Heart left ventricle (tissue), 16 donors: ENCODE measurements at regions not wholly inside any gene's neighbourhood (a gene's known extent, or its start where the extent isn't known, plus 50 kb on each side); places are given as distances from the start of the nearest gene placed in this dataset.

ENCODE experiments used
- ATAC-seq, 4 donors: fragments of 200-7000 bp; cut with Tn5 transposase; one replicate each; pipeline ENCODE4 v1.9.1; 2020 to 2022; ENCODE audit warnings: moderate library complexity in 4 of 4, mild to moderate bottlenecking in 3 of 4, moderate number of reproducible peaks in 1 of 4
- DNase-seq, 5 donors: peaks; one replicate each; pipeline ENCODE4 v3.0.0-alpha.2; 2020
- H3K27ac ChIP-seq, 12 donors: fragments of 200-600 bp; sonication (generic) in 4 of 12; one replicate each; pipeline versions ENCODE4 v1.5.0 to v1.8.0; 2016 to 2022; ENCODE audit warnings: mild to moderate bottlenecking in 2 of 12
- H3K27me3 ChIP-seq, 9 donors: fragments of 200-600 bp; sonication (generic) in 2 of 9; one replicate each; pipeline versions ENCODE4 v1.5.1 to v1.8.0; 2016 to 2022; ENCODE audit warnings: mild to moderate bottlenecking in 3 of 9
- H3K36me3 ChIP-seq, 9 donors: fragments of 200-600 bp; sonication (generic) in 2 of 9; one replicate each; pipeline versions ENCODE4 v1.5.0 to v1.8.0; 2018 to 2022; ENCODE audit warnings: mild to moderate bottlenecking in 2 of 9
- H3K4me1 ChIP-seq, 12 donors: fragments of 200-600 bp; sonication (generic) in 4 of 12; one replicate each; pipeline versions ENCODE4 v1.5.0 to v1.8.0; 2016 to 2022; ENCODE audit warnings: mild to moderate bottlenecking in 3 of 12
- H3K4me3 ChIP-seq, 12 donors: fragments of 200-600 bp; sonication (generic) in 4 of 12; one replicate each; pipeline versions ENCODE4 v1.5.0 to v1.8.0; 2017 to 2022; ENCODE audit warnings: mild to moderate bottlenecking in 9 of 12, moderate library complexity in 4 of 12
- H3K9me3 ChIP-seq, 12 donors: fragments of 200-600 bp; sonication (generic) in 4 of 12; one replicate each; pipeline versions ENCODE4 v1.5.0 to v1.8.0; 2016 to 2022; ENCODE audit warnings: mild to moderate bottlenecking in 1 of 12
- CTCF ChIP-seq, 12 donors: fragments of 200-600 bp; sonication (generic) in 4 of 12; IDR thresholded peaks; one replicate each; pipeline versions ENCODE4 v1.5.0 to v1.8.0; 2018 to 2022; ENCODE audit warnings: antibody characterized with exemption in 12 of 12, mild to moderate bottlenecking in 5 of 12
- POLR2A ChIP-seq, 2 donors: fragments of 450-650 bp; IDR thresholded peaks; one replicate each; pipeline ENCODE4 v1.6.1; 2017; ENCODE audit warnings: antibody characterized with exemption in 2 of 2, mild to moderate bottlenecking in 2 of 2, moderate library complexity in 2 of 2
- WGBS, 4 donors: extraction: QIAGEN DNeasy Blood & Tissue Kit in 2 of 4; methylation state at CpG; one replicate each; pipeline versions ENCODE4 v1.1.5 to v1.1.7; 2013 to 2018; 5-methylcytosine and 5-hydroxymethylcytosine counted together
- intact Hi-C, 10 donors: fragments of 100-400 bp; cut with DNase I; formaldehyde crosslinking; loops; one replicate each; pipeline versions ENCODE4 v1.11.1 to v1.14.2; 2022
- donor health status: ischemic (EF 13 %, LVEDD 7.1; RV severe dilation, severe dysfunction).
- donor health status: healthy with polysubstance abuse.
- donor health status: DM: no; HTN: yes; CAD: no.
- donor health status: DM: no; HTN: no; CAD: no.
- donor health status: ischemic (EF 25% LVEDD 6.9; RV normal size, moderate dysfunction).
- donor health status: ischemic (EF 25% LVEDD 5.7; RV mildly dilated, moderate dysfunction).
- donor health status: healthy.
- donor health status: DM: yes; HTN: yes; CAD: no.
- donor health status: ischemic (EF 35%, LVEDD 5.7; RV mildly dilated, moderate dysfunction).
- donor health status: nonischemic (EF 11% LVEDD 7.7; RV severe dilation, severe dysfunction).
- donor health status: DM: yes; HTN: yes; CAD: no.
- donor health status: PGD.
- donor health status: ischemic (EF 29% LVEDD 5.4; RV normal size, mild dysfunction).
- donor health status: nonischemic (EF 23%, LVEDD 6.1; RV moderate dilation, normal function).

DNA sequence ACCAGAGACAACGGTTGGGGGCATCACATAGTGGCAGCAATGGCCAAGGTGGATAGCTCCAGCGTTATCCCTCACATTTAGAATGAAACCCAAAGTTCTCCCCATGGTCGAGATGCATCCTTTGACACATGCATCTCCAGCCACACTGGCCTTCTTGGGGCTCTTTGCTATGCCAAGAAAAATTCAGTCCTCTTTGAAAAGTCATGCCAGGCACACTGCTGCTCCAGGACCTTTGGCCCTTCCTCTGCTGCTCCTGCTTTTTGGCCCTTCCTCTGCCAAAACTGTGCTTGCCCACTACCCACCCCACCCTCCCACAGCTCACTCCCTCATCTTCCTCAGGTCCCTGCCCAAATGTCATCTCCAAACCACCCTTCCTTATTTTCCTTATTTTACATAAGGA, 106.4 kb downstream of the C1orf94 start:
- DNase-seq: no peak
- Histone ChIP-seq H3K36me3 (no peaks in the 10 kb centered on the region), H3K4me1 (no peaks in the 10 kb centered on the region), H3K9me3 (peaks cover 0 to 5% (median 0%) of the 10 kb centered on the region in 12 donors), H3K27ac (no peak overlapping the region), H3K27me3 (peaks cover 0 to 9% (median 0%) of the 10 kb centered on the region in 9 donors), H3K4me3 (no peak overlapping the region)
- intact Hi-C loops: no loop called here
- ATAC-seq: no peak
- TF ChIP-seq POLR2A (IDR thresholded peaks at IDR 0.05): no peak
- TF ChIP-seq CTCF (IDR thresholded peaks at IDR 0.05): no peak
- WGBS, 4 donors: 38 to 58% (median 50%) methylated on average over 2 to 3 of the region's 3 CpGs

GRCh38 chr1:34286511-34286910, 109.8 kb downstream of the C1orf94 start:
- 69 to 80% (median 71%) methylated on average over 6 of the region's 6 CpGs for WGBS, 4 donors
- intact Hi-C loops: no loop called here
- H3K36me3 ChIP-seq: no peaks in the 10 kb centered on the region
- DNase-seq (no peak), ATAC-seq (no peak)
- H3K27ac ChIP-seq: no peak overlapping the region
- H3K4me1 ChIP-seq: no peaks in the 10 kb centered on the region
- TF ChIP-seq CTCF (IDR thresholded peaks at IDR 0.05): no peak
- peaks cover 0 to 14% (median 0%) of the 10 kb centered on the region in 9 donors for H3K27me3 ChIP-seq
- H3K4me3 ChIP-seq: no peak overlapping the region
- peaks cover 0 to 5% (median 0%) of the 10 kb centered on the region in 12 donors for H3K9me3 ChIP-seq

- peaks cover 0 to 6% (median 0%) of the 10 kb centered on the region in 9 donors for H3K27me3 ChIP-seq
- no peak overlapping the region for H3K4me3 ChIP-seq
- no peaks in the 10 kb centered on the region for H3K36me3 ChIP-seq
- TF ChIP-seq CTCF (IDR thresholded peaks at IDR 0.05) (no peak), POLR2A (IDR thresholded peaks at IDR 0.05) (no peak)
- no peak for DNase-seq
- H3K9me3 ChIP-seq: no peaks in the 10 kb centered on the region
- intact Hi-C loops: no loop called here
- H3K27ac ChIP-seq: no peak overlapping the region
- WGBS, 4 donors: 75 to 79% (median 77%) methylated on average over 2 of the region's 2 CpGs
- ATAC-seq: no peak
- no peaks in the 10 kb centered on the region for H3K4me1 ChIP-seq
Measured at GRCh38 chr1:34290831-34291230, 114.1 kb downstream of the C1orf94 start.

DNA sequence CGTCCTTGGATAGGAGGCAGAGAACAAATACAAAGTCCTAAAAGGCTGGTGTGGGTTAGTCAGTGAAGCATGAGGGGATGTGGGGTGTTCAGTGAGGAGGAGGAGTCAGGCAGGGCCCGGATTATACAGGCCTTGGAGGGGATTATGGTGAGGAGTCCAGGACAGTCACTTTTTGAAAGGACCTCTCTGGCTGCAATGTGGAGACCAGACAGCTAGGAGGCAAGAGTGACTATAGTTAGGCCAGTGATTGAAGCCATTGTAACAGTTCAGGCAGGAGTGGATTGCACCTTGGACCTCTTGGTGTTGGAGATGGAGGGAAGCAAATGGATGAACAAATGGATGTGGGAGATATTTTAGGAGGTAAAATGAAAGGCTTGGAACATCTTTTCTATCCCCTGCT, 115.8 kb downstream of the C1orf94 start:
- intact Hi-C loops: no loop called here
- DNase-seq (no peak), ATAC-seq (no peak)
- Histone ChIP-seq H3K36me3 (no peaks in the 10 kb centered on the region), H3K4me1 (no peaks in the 10 kb centered on the region), H3K9me3 (no peaks in the 10 kb centered on the region), H3K27ac (no peak overlapping the region), H3K4me3 (no peak overlapping the region), H3K27me3 (peaks cover 0 to 6% (median 0%) of the 10 kb centered on the region in 9 donors)
- WGBS, 4 donors: 47 to 62% (median 52%) methylated on average over 2 of the region's 2 CpGs
- TF ChIP-seq CTCF (IDR thresholded peaks at IDR 0.05) (no peak), POLR2A (IDR thresholded peaks at IDR 0.05) (no peak)
